HepG2 (cell line): ENCODE measurements at regions not wholly inside any gene's neighbourhood (a gene's known extent, or its start where the extent isn't known, plus 50 kb on each side); places are given as distances from the start of the nearest gene placed in this dataset.
A peak's percentile ranks its signal among the peaks of the same experiment; 100 is the strongest.

Source experiments
- ATAC-seq: fragments of 200-7000 bp; cut with Tn5 transposase; 3 replicates; pipeline ENCODE4 v1.9.1; 2020; ENCODE audit warnings: mild to moderate bottlenecking, moderate library complexity
- BruUV-seq: library from RNA; stranded (reverse); fragments of 400-500 nt; replicated peaks from 2 replicates; lab custom pipeline; 2021; lab: Mats Ljungman, UMichigan
- CTCF ChIA-PET: fragments of 300-600 bp; formaldehyde crosslinking; extraction: SDS; loops from one replicate; lab custom pipeline; 2021; ENCODE audit warnings: low total read pairs, inconsistent platforms, low intra/inter-chr PET ratio; lab: Yijun Ruan, JAX
- POLR2A ChIA-PET: fragments of 350-600 bp; sonication (Branson Sonifier 250); formaldehyde crosslinking; loops from one replicate; lab custom pipeline; 2020; ENCODE audit warnings: antibody characterized with exemption, inconsistent platforms; lab: Yijun Ruan, JAX
- DNase-seq: peaks from one replicate; pipeline ENCODE4 v3.0.0-alpha.2; 2015; ENCODE audit warnings: low spot score
- FAIRE-seq: peaks from 3 replicates; lab custom pipeline; 2011; peaks lifted over from hg19 to GRCh38; lab: Jason Lieb, UNC
- H2AFZ ChIP-seq: one replicate; pipeline ENCODE4 v1.6.1; 2011; ENCODE audit warnings: low read length, inconsistent platforms
- H3K27ac ChIP-seq: fragments of 300-600 bp; 3 replicates; pipeline ENCODE4 v1.8.0; 2011; ENCODE audit warnings: mixed run types, mild to moderate bottlenecking, mixed read lengths, low read length, inconsistent platforms; ENCODE audit not compliant: insufficient read depth; ENCODE audit errors: extremely low read length
- H3K27me3 ChIP-seq, 2 experiments: fragments of 200-600 bp in 1 of 2; 2 replicates in 1 of 2; 3 replicates in 1 of 2; pipeline versions ENCODE4 v1.6.0 to v1.8.0; 2011; ENCODE audit warnings: low read length in 2 of 2, mild to moderate bottlenecking in 2 of 2, moderate library complexity in 2 of 2, inconsistent platforms in 1 of 2; ENCODE audit not compliant: insufficient read depth in 2 of 2, control insufficient read depth in 1 of 2
- H3K36me3 ChIP-seq, 2 experiments: fragments of 200-600 bp in 1 of 2; replicated peaks in 1 of 2; 2 replicates in 1 of 2; 3 replicates in 1 of 2; pipeline versions ENCODE4 v1.5.1 to v1.8.0; 2011; ENCODE audit warnings: low read length in 2 of 2, inconsistent platforms in 1 of 2; ENCODE audit not compliant: insufficient read depth in 2 of 2, control insufficient read depth in 1 of 2
- H3K4me1 ChIP-seq: 2 replicates; pipeline ENCODE4 v1.5.1; 2012; ENCODE audit warnings: low read length, inconsistent platforms; ENCODE audit not compliant: insufficient read depth
- H3K4me2 ChIP-seq: 2 replicates; pipeline ENCODE4 v1.6.0; 2011; ENCODE audit warnings: low read depth, low read length, inconsistent platforms
- H3K4me3 ChIP-seq, 3 experiments: fragments of 200-600 bp in 1 of 3; sonication (generic), shearing (Covaris generic) in 1 of 3; replicated peaks in 1 of 3; 2 replicates each; pipeline ENCODE4 v1.5.1; 2011 to 2016; ENCODE audit warnings: low read length in 3 of 3, inconsistent platforms in 2 of 3, low read depth in 2 of 3, mild to moderate bottlenecking in 2 of 3, control low read depth in 1 of 3, mixed read lengths in 1 of 3; ENCODE audit not compliant: insufficient read depth in 1 of 3
- H3K79me2 ChIP-seq: one replicate; pipeline ENCODE4 v1.6.1; 2011; ENCODE audit warnings: low read length, inconsistent platforms; ENCODE audit not compliant: insufficient read depth
- H3K9ac ChIP-seq: 2 replicates; pipeline ENCODE4 v1.6.0; 2011; ENCODE audit warnings: mild to moderate bottlenecking, low read depth, low read length, inconsistent platforms; ENCODE audit not compliant: insufficient read depth
- H3K9me3 ChIP-seq: 2 replicates; pipeline ENCODE4 v1.5.1; 2012; ENCODE audit warnings: mild to moderate bottlenecking, low read length
- H4K20me1 ChIP-seq: 2 replicates; pipeline ENCODE4 v1.6.0; 2011; ENCODE audit warnings: inconsistent platforms, mild to moderate bottlenecking, low read length, moderate library complexity; ENCODE audit not compliant: insufficient read depth
- DNMT1 ChIP-seq: sonication (generic); formaldehyde crosslinking; IDR thresholded peaks from 2 replicates; pipeline ENCODE4 v1.5.1; 2020; ENCODE audit warnings: mild to moderate bottlenecking, missing genetic modification reagents
- FOXM1 ChIP-seq: sonication (generic); formaldehyde crosslinking; IDR thresholded peaks from 2 replicates; pipeline ENCODE4 v1.5.0; 2020; ENCODE audit warnings: missing genetic modification reagents
- GPBP1L1 ChIP-seq: sonication (generic); formaldehyde crosslinking; IDR thresholded peaks from 2 replicates; pipeline ENCODE4 v1.5.0; 2020; ENCODE audit warnings: mild to moderate bottlenecking, missing genetic modification reagents
- IKZF4 ChIP-seq: sonication (generic); formaldehyde crosslinking; IDR thresholded peaks from 2 replicates; pipeline ENCODE4 v1.5.1; 2020; ENCODE audit warnings: borderline replicate concordance, mild to moderate bottlenecking, low read depth, missing genetic modification reagents; ENCODE audit errors: not compliant biosample characterization
- KAT2B ChIP-seq: fragments of 150-350 bp; IDR thresholded peaks from 2 replicates; pipeline ENCODE4 v1.6.1; 2014; ENCODE audit warnings: low read depth, low read length, borderline replicate concordance
- MTA1 ChIP-seq: sonication (generic); formaldehyde crosslinking; IDR thresholded peaks from 2 replicates; pipeline ENCODE4 v1.4.0; 2020; ENCODE audit warnings: missing genetic modification reagents, mild to moderate bottlenecking, borderline replicate concordance
- NCOA5 ChIP-seq: sonication (generic); formaldehyde crosslinking; IDR thresholded peaks from 2 replicates; pipeline ENCODE4 v1.4.0; 2020; ENCODE audit warnings: missing genetic modification reagents
- NKX3-1 ChIP-seq: sonication (generic); formaldehyde crosslinking; IDR thresholded peaks from 2 replicates; pipeline ENCODE4 v1.5.0; 2020; ENCODE audit warnings: missing genetic modification reagents
- PAF1 ChIP-seq: IDR thresholded peaks from 2 replicates; pipeline ENCODE4 v1.6.1; 2016; ENCODE audit warnings: missing genetic modification reagents, missing compliant biosample characterization
- SALL2 ChIP-seq: sonication (generic); formaldehyde crosslinking; IDR thresholded peaks from 2 replicates; pipeline ENCODE4 v1.8.1; 2023; ENCODE audit warnings: mild to moderate bottlenecking, missing genetic modification reagents, inconsistent platforms
- SUZ12 ChIP-seq: fragments of 150-350 bp; IDR thresholded peaks from 2 replicates; pipeline ENCODE4 v1.6.1; 2014; ENCODE audit warnings: low read depth, low read length
- ZNF331 ChIP-seq: sonication (generic); formaldehyde crosslinking; IDR thresholded peaks from 2 replicates; pipeline ENCODE4 v1.4.0; 2020; ENCODE audit warnings: missing genetic modification reagents
- ZNF670 ChIP-seq: sonication (generic); formaldehyde crosslinking; IDR thresholded peaks from 2 replicates; pipeline ENCODE4 v1.8.0; 2022; ENCODE audit warnings: mild to moderate bottlenecking, missing genetic modification reagents, borderline replicate concordance
- ZNF720 ChIP-seq: sonication (generic); formaldehyde crosslinking; IDR thresholded peaks from 2 replicates; pipeline ENCODE4 v1.4.0; 2020; ENCODE audit warnings: missing genetic modification reagents
- ZNF788 ChIP-seq: sonication (generic); formaldehyde crosslinking; IDR thresholded peaks from 2 replicates; pipeline ENCODE4 v1.5.0; 2020; ENCODE audit warnings: mild to moderate bottlenecking, missing genetic modification reagents, borderline replicate concordance
- WGBS: methylation state at CpG from one replicate; pipeline ENCODE4 v1.1.6; 2017; ENCODE audit warnings: low lambda C conversion rate; 5-methylcytosine and 5-hydroxymethylcytosine counted together
- in situ Hi-C: cut with HindIII; loops from 2 replicates; pipeline ENCODE4 v1.10.0; 2017; ENCODE audit warnings: low pct_unique_long_range_greater_than_20kb; ENCODE audit not compliant: extremely low pct_ligation_motif_present
- intact Hi-C: fragments of 100-400 bp; cut with micrococcal nuclease; formaldehyde crosslinking; loops from one replicate; pipeline ENCODE4 v1.10.0; 2022; ENCODE audit not compliant: unreplicated experiment
- TF ChIP-seq, protein P1 (sequence below): sonication (generic); formaldehyde crosslinking; IDR thresholded peaks from 2 replicates; pipeline ENCODE4 v1.9.0; 2021; ENCODE audit warnings: missing genetic modification reagents, mild to moderate bottlenecking, borderline replicate concordance
- TF ChIP-seq, protein P2 (sequence below): sonication (generic); formaldehyde crosslinking; IDR thresholded peaks from 2 replicates; pipeline ENCODE4 v1.4.0; 2020; ENCODE audit warnings: missing genetic modification reagents, borderline replicate concordance

DNA sequence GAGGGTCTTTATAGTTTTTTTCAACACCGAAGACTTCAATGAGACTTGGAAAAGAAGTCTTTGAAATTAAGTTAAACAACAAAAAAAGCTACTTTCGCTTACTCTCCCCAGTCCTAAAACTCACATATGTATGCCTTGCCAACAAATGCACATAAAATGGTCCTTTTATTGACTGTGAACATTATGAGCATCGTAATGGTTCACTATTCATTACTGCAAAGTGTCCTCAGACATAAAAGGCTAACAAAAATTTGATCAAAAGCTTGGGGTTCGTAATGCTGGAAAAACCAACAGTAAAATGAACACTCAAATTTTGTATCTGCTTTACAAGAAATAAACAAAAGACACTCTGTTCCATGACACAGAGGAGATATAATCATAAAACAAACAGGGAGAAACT is 285.3 kb upstream of the SLC8A1 start:
- H3K9ac ChIP-seq: no peak overlapping the region
- no TSS peak for BruUV-seq
- ChIA-PET POLR2A (no interaction called here), CTCF (no interaction called here)
- H3K27ac ChIP-seq: no peak overlapping the region
- no peaks in the 10 kb centered on the region for H3K27me3 ChIP-seq
- no peak for FAIRE-seq
- no peaks in the 10 kb centered on the region for H3K79me2 ChIP-seq
- H3K9me3 ChIP-seq: no peaks in the 10 kb centered on the region
- in situ Hi-C loops: no loop called here
- H4K20me1 ChIP-seq: no peaks in the 10 kb centered on the region
- no peak overlapping the region for H3K4me3 ChIP-seq
- no peaks in the 10 kb centered on the region for H3K4me1 ChIP-seq
- no peak for DNase-seq
- H3K36me3 ChIP-seq: no peaks in the 10 kb centered on the region
- under 1% methylated on average over 4 of the region's 4 CpGs for WGBS
- TF ChIP-seq ZNF720 (CRISPR knock-in tag): no peak
- TF ChIP-seq, protein P1, sequence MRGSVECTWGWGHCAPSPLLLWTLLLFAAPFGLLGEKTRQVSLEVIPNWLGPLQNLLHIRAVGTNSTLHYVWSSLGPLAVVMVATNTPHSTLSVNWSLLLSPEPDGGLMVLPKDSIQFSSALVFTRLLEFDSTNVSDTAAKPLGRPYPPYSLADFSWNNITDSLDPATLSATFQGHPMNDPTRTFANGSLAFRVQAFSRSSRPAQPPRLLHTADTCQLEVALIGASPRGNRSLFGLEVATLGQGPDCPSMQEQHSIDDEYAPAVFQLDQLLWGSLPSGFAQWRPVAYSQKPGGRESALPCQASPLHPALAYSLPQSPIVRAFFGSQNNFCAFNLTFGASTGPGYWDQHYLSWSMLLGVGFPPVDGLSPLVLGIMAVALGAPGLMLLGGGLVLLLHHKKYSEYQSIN: no peak
- TF ChIP-seq MTA1 (CRISPR knock-in tag): no peak
- no peak for TF ChIP-seq ZNF331 (CRISPR knock-in tag)
- ATAC-seq: no peak
- no peak overlapping the region for H2AFZ ChIP-seq
- intact Hi-C loops: no loop called here
- H3K4me2 ChIP-seq: no peak overlapping the region

- no peaks in the 10 kb centered on the region for H3K79me2 ChIP-seq
- no peaks in the 10 kb centered on the region for H3K36me3 ChIP-seq
- no peaks in the 10 kb centered on the region for H3K27me3 ChIP-seq
- ChIA-PET POLR2A (no interaction called here), CTCF (no interaction called here)
- intact Hi-C loops (no loop called here), in situ Hi-C loops (no loop called here)
- no peak overlapping the region for H3K9ac ChIP-seq
- no TSS peak for BruUV-seq
- peak; percentile 7 for DNase-seq
- no peak overlapping the region for H2AFZ ChIP-seq
- WGBS: 0% methylated on average over 1 of the region's 1 CpG
- H3K9me3 ChIP-seq: no peaks in the 10 kb centered on the region
- no peak overlapping the region for H3K4me2 ChIP-seq
- no peaks in the 10 kb centered on the region for H3K4me1 ChIP-seq
- no peak for FAIRE-seq
- H3K4me3 ChIP-seq: no peak overlapping the region
- ATAC-seq: no peak
- H4K20me1 ChIP-seq: no peaks in the 10 kb centered on the region
- no peak overlapping the region for H3K27ac ChIP-seq
- TF ChIP-seq, protein P2, sequence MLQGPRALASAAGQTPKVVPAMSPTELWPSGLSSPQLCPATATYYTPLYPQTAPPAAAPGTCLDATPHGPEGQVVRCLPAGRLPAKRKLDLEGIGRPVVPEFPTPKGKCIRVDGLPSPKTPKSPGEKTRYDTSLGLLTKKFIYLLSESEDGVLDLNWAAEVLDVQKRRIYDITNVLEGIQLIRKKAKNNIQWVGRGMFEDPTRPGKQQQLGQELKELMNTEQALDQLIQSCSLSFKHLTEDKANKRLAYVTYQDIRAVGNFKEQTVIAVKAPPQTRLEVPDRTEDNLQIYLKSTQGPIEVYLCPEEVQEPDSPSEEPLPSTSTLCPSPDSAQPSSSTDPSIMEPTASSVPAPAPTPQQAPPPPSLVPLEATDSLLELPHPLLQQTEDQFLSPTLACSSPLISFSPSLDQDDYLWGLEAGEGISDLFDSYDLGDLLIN: no peak
- TF ChIP-seq ZNF670 (CRISPR knock-in tag) (no peak), SALL2 (CRISPR knock-in tag) (no peak), IKZF4 (no peak), NKX3-1 (CRISPR knock-in tag) (no peak), SUZ12 (no peak), KAT2B (no peak), ZNF788 (no peak), PAF1 (CRISPR knock-in tag) (no peak), FOXM1 (no peak), DNMT1 (CRISPR knock-in tag) (no peak), GPBP1L1 (CRISPR knock-in tag) (no peak), NCOA5 (CRISPR knock-in tag) (no peak)
These were observed 288.5 kb upstream of the SLC8A1 start for GRCh38 chr2:40740419-40740818.
